M059J (cell line): ENCODE measurements at regions not wholly inside any gene's neighbourhood (a gene's known extent, or its start where the extent isn't known, plus 50 kb on each side); places are given as distances from the start of the nearest gene placed in this dataset.
A peak's percentile ranks its signal among the peaks of the same experiment; 100 is the strongest.

Experiments used
- DNase-seq: peaks from one replicate; pipeline ENCODE4 v3.0.0-alpha.2; 2012; ENCODE audit warnings: low read depth

DNA sequence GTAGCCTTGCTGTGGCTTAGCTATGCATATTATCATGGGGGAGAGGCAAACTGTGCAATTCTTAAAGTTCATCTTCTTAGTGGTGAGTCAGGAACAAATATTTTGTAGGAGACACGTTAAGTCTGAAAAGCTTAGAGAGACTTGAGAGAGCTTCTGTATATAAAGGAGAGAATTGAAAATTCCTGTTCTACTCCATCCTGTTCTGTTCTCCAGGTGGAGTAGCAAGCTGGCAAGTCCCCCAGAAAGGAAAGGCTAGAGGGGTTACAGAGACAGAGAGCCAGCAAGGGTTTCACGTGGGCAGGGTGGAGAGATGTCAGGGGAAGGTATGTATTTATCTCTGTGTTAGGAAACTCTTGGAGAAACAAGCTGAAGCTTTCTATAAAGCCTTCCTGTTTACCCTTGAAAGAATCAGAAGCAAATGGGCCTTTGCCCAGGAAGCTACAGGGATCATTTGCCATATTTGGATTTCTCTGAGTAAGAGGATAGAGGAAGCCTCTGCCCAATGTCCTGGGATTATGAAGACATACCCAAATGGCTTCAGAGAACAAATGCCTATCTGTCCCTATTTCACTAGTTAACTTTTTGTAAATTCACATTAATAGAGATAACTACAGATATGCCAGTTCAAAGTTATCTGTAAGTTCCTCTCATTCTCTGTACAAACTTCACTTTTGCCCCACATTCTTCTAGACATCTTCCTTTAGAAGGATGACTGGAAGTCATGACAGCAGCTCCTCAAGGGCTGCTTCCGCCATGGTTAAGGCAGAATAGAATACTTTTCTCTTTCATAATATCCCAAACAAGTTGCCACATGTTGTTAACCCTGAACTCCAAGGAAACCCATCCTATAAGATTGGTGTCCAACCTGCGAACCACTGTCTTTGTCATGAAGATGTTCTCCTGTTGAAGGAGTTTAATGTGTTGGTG, 126.7 kb upstream of the NEDD9 start:
- DNase-seq: peak; percentile 30

DNA sequence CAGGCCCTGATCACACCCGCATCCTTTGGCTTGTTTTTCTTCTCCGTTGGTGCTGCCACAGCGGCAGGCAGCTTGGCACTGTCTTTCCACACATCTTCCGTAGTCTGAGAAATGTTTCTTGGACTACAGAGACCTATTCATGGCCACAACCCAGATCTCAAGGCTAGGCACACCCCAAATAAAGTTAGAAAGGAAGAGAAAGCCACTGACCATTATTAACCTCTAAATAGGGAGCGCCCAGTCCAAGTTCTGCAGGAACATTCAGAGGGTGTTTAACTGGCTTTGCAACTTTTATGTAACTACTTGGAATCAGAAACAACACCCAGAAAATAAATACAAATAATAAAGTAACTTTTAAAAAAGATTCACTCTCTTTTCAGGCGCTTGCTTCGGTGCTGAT, 124.8 kb upstream of the NEDD9 start:
- no peak for DNase-seq

DNA sequence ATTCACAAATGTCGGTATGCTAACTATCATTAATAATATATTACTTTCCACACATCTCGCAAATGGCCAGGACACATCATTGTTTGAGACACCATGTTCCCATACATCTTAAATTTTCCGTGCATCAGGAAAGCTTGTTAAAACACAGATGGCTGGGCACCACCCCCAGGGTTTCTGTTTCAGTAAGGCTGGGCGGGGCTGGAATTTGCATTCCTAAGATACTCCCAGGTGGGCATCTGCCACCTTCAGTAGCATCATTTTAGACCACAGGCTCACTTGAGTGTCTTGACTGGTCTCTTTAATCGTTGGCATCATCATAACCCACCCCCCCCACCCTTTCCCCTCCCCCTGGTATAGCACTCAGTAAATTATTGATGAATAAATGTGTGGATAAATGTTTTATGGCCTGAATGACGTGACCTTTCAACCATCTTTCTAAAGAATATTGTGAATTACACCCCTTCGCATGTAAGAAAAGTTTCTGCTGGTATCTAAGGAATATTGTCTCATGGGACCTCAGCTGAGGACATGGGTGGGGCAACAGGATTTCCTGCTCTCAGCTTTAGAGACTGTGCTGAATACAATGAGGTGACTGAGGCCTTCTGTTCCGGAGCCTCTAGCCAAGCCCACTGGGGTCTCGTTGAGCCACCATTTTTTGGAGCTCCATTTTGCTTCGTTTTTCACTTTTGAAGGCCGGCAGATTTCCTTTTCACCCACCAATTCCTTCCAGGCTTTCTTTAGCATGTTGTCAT, 124.1 kb upstream of the NEDD9 start:
- DNase-seq: no peak

- DNase-seq: peak; percentile 92
These were observed 121.5 kb upstream of the NEDD9 start for GRCh38 chr6:11353921-11354389.

DNA sequence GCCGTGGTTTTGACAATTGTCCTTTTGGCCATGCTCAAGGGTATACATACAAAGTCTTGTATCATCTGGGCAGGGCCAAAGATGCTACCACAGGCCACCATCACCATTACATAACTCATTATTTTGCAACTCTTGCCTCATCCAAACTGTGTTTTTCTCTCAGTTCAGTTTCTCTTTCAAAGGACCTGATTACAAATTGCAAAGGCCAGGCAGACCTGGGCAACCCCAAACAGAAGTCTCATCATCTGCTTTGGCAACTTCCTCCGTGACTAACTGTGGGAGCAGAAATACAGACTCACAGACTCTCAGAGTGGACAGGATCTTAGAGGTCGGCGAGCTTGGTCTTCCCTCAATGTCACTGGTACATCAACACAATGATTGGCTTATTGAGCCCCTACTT, 117.8 kb upstream of the NEDD9 start:
- DNase-seq: peak; percentile 36

DNA sequence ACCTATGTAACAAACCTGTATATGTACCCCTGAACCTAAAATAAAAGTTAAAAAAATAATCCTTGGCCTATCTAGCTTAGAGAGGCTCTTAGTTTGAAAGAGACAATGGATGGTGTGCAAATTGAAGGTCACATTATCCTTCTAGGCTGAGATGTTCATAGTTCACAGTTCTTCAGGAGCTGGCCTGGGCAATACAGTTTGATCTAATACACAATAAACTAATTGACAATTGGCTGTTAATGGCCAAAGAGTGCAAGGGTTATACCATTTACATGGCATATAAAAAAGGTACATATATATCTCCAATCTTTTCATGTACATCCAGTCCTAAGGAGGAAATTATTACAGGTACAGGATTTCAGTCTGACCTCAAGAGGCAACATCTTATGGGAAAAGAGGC, 117.4 kb upstream of the NEDD9 start:
- no peak for DNase-seq

DNA sequence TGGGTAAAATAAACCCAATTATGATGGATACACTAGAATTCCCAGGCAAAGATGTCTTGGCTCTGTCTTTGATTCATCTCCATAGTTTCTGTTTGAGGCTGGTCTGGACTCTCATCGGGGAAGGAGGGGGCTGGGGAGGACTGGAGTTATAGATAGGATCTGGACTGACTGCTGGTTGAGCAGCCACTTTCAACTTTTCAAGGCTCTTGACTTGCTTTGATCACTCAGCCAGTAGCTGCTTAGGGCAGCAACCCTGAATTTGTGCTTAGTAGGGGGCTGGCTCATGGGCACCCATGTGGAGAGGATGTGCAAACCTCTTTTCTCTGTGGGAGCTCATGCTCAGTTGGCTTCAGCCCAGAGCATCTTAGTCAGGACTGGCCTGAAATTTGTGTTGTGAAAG, 114.0 kb upstream of the NEDD9 start:
- no peak for DNase-seq

GRCh38 chr6:11345536-11345935, 113.1 kb upstream of the NEDD9 start:
- DNase-seq: no peak

GRCh38 chr6:11343963-11344723, 111.7 kb upstream of the NEDD9 start:
- peak; percentile 91 for DNase-seq

- DNase-seq: peak; percentile 59
These were observed 109.4 kb upstream of the NEDD9 start for GRCh38 chr6:11341867-11342266.

DNA sequence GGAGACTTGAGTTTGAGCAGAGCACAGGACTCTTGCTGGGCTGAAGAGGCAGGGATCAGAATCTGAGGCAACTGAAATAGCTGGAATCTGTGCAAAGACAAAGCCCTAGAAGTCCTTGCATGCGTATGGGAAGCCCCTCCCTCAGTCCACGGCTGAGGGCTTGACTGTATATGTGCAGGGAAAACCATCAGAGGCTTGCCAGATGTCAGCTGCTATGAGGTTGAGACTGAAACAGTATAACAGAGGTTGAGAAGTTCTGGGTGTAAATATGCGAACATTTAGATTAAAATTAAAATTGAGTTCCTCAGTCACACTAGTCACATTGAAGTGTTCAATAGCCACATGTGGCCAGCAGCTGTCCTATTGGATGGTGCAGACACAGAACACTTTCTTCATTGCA, 108.8 kb upstream of the NEDD9 start:
- no peak for DNase-seq

DNA sequence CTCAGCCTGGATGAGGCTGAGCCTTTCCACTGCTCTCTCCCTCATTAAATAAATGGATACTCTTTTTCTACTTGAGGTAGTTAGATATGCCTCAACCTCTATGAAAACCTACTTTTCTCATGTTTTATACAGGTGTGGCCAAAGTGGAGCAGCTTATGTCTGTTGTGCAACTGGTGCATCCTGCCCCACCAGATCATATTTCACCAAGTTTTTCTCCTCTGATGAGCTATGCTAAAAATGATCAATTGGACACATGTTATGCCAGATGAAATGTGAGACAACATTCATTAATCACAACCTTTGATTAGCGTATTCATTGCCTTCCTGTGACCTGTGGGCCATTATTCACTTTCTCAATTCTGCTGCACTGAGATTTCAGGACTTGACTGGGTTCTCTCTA, 106.9 kb upstream of the NEDD9 start:
- no peak for DNase-seq

DNA sequence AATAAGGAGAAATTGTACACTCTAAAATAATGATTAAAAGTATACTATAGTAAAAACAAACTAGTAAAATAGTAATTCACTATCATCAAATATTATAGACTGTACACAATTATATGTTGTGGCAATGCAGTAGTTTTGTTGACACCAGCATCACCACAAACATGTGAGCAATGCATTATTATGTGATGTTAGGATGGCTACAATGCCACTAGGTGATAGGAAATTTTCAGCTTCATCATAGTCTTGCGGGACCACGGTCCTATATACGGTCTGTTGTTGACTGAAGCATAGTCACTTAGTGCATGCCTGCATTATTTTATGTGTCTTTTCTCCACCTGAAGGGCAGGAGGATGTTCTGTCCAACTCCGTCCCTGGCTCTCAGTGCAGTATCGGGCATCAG, 104.8 kb upstream of the NEDD9 start:
- no peak for DNase-seq

GRCh38 chr6:11335826-11336225, 103.4 kb upstream of the NEDD9 start:
- DNase-seq: no peak

GRCh38 chr6:11333132-11333849, 100.8 kb upstream of the NEDD9 start:
- no peak for DNase-seq

- DNase-seq: no peak
These were observed 100.0 kb upstream of the NEDD9 start for GRCh38 chr6:11332463-11332862.

GRCh38 chr6:11331111-11331510, 98.6 kb upstream of the NEDD9 start:
- DNase-seq: no peak

DNA sequence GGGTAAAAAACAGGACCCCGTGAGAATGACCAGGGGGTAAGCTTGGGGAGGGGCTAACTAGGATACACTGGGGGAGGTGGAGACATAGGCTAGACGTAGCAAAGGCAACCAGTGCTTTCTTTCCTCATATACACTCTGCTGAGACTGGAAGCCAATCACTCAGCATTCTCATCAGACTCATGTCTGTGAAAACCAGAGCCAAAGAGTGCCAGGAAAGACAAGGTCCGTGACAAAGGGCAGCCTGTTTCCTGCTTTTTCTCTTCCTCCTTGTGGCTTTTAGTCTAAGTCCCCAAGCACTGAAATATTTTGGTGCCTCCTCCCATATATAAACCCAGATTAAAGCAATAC, 97.9 kb upstream of the NEDD9 start:
- DNase-seq: no peak

GRCh38 chr6:11329726-11330412, 97.4 kb upstream of the NEDD9 start:
- no peak for DNase-seq

DNA sequence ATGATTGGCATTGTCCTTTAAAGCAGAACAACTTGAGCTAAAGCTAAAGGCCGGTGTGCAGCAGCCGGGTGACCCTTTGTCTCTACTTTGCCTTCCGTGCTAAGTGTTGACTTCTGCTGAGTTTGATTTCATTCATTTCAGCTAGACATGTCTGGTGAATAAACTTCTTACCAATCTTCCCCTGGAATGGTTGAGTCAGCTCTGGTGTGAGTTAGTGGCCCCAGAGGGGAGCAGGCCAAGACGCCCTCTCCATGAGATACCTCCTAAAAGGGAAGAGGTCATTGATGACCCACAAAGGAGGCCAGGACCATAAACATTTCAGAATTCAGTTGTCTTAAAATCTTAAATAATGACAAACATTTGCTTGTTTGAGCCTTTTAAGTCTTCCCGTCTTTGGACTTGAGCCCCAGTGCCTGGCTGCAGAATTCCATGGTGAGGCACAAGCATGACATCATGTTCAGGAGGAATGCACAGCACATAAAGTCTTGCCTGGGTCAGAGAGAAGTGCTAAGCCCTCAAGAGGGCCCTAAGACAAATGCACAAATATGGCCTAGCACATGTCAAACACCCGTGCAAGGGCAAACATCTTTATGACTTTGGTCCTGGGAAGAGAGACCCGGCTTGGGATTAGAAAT, 96.3 kb upstream of the NEDD9 start:
- peak; percentile 37 for DNase-seq

- DNase-seq: no peak
These were observed 95.5 kb upstream of the NEDD9 start for GRCh38 chr6:11327961-11328360.
